GM19397 (cell line): ENCODE measurements at regions not wholly inside any gene's neighbourhood (a gene's known extent, or its start where the extent isn't known, plus 50 kb on each side); places are given as distances from the start of the nearest gene placed in this dataset.
"Not testable (repeated sequence)": the region's sequence is repeated elsewhere in the genome, so short reads cannot be mapped to it uniquely, and the experiment has no call there.

Source experiments
- ATAC-seq: cut with Tn5 transposase; IDR thresholded peaks from one replicate; pipeline ENCODE4 v1.9.1; 2021; ENCODE audit warnings: mild to moderate bottlenecking, moderate library complexity; ENCODE audit not compliant: unreplicated experiment

DNA sequence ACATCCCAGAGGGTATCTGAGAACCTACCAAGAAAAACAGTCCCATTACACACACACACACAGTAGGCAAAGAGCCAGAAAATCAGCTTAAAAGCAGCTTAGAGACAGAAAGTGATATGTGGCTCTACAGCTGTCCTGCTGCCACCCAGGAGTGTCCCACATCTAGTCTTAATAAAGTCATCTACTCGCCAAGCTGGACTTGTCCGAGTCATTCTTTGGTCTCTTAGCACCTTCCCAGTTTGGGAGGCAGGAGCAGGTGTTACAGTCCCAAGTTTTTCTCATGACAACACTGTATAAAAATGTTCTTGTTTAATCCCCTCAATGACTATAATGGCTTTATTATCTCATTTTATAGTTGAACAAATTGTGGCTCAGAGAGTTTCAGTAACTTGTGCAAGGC is 252.5 kb upstream of the CASK start:
- no peak for ATAC-seq

DNA sequence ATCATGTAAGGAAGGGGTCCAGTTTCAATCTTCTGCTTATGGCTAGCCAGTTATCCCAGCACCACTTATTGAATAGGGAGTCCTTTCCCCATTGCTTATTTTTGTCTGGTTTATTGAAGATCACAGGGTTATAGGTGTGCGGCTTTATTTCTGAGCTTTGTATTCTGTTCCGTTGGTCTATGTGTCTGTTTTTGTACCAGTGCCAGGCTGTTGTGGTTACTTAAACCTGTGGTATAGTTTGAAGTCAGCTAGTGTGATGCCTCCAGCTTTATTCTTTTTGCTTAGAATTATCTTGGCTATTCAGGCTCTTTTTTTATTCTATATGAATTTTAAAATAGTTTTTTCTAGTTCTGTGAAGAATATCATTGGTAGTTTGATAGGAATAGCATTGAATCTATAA is 234.6 kb upstream of the CASK start:
- ATAC-seq: not testable (repeated sequence)

DNA sequence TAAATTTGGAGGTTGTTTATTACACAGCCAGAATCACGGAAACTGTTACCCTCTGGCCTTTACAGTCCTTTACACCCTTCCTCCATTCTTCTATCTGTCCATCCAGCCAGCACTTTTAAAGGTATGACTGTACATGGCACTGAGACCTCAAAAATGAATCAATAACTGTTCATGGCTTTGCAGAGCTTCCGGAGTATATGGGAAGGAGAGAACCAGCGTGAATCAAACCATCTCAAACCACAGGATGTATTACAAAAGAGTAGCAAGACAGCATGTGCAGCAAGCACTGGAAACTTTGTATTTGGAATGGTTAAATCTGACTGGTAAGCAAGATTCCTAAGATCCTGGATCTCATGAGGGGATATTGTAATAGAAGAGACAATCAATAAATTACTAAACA is 228.5 kb upstream of the CASK start:
- no peak for ATAC-seq

DNA sequence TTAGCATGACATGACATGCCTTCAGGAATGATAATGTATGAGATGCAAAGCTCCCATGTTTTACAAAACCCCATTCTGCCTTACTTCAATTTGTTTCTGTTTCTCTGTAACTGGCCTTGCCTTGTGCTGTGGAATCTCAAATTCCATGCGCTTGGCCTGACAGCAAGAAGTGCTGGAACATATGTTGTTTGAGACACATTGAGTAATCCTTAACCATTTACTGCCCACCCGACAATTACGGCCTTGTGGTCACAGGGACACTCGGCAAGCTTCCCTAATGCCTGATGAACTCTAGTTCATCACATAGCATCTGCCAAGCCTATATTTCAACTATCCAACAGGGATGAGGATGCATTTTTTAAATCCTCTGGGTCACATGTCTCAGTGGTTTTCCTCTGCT is 226.4 kb upstream of the CASK start:
- ATAC-seq: no peak

DNA sequence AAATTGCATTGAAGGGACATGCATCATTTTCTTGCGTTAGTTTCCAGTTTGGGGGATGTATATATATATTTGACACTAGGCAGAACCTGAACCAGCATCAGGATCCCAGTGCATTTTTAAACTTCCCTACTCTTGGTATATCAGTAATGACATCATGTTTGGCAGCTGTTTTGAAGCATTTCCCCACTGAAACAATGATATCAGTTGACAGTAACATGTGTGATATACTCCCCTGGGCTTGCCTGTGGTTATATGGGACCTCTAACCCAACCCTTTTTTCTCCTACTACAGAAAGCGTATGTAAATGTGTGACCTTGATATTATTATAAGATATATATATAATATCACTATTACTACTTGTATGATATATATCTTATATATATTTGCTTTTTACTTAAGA is 225.9 kb upstream of the CASK start:
- ATAC-seq: no peak

DNA sequence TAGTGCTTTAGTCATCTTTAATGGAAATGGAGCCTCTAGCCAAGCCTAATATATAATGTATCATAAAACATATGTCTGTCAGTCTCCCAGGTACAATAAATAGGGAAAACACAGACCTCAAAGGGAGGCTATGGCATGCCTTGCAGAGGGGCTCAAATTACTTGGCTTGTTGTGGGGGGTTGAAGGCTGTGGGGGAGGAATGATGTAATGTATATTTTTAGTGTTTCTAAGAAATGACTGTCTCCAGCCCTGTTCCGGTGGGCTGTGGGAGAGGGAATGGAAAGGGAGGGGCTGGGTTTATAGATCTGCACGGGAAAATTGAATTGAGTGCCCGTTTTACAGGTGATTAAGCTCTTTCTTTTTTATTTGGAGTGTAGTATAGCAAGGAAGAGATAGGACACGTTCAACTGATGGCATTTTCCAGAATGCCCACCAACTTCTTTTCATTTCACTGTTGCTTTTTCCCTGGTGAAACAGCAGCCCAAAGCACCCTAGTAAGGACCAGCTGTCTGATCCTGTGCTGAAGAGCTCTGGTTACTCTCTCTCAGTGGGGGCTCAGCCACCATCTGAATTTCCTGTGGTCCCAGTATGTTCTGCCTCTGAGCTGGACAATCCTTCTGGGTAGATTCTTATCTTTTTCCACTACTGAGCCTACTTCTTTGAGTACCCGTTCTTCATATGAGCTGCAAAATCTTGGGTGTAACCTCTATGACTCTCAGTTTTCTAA is 220.7 kb upstream of the CASK start:
- no peak for ATAC-seq

DNA sequence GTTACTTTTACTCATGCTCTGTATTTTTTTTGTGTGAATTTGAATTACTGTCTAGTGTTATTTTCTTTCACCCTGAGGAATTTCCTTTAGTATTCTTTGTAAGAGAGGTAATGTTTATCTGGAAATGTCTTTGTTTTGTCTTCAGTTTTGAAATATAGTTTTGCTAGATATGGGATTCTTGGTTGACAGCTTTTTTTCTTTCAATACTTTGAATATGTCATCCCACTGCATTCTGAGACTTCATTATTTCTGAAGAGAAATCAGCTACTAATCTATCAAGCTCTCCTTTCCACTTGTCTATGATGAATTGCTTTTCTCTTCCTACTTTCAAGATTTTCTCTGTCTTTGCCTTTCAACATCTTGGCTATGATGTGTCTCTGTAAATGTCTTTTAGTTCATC is 217.0 kb upstream of the CASK start:
- no peak for ATAC-seq

DNA sequence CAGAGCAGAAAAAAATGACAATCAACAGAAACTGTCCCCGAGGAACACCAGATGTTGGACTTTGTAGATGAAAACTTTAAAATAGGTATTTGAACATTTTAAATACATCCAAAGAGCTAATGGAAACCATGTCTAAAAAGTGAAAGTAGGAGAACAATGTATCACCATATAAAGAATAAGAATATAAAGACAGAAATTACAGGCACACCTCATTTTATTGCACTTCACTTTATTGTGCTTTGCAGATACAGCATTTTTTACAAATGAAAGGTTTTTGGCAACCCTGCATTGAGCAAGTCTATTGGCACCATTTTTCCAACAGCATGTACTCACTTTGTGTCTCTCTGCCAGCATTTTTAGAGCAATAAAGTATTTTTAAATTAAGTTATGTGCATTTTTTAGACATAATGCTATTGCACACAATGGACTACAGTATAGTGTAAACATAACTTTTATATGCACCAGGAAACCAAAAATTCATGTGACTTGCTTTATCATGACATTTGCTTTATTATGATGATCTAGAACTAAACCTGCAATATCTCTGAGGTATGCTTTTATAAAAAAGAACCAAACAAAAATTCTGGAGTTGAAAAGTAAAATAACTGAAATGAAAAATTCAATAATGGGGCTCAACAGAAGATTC is 212.4 kb upstream of the CASK start:
- no peak for ATAC-seq

DNA sequence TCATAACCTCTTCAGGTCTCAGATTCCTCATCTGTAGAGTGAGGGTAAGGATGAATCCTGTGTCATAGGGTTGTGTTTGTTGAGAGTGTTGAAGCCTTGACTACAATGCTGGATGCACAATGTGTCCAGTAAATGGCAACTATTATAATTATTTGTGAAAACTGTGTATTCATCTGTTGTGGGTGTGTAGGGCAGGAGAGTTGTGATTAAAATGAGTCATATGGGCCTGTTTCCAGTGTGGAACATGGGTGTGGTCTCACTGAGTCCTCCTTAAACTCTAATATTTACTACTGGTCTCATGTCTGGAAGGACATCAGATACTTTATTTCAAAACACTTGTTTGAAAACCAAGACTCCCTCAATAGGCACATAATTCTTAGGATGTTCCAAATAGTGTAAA is 208.5 kb upstream of the CASK start:
- ATAC-seq: no peak

DNA sequence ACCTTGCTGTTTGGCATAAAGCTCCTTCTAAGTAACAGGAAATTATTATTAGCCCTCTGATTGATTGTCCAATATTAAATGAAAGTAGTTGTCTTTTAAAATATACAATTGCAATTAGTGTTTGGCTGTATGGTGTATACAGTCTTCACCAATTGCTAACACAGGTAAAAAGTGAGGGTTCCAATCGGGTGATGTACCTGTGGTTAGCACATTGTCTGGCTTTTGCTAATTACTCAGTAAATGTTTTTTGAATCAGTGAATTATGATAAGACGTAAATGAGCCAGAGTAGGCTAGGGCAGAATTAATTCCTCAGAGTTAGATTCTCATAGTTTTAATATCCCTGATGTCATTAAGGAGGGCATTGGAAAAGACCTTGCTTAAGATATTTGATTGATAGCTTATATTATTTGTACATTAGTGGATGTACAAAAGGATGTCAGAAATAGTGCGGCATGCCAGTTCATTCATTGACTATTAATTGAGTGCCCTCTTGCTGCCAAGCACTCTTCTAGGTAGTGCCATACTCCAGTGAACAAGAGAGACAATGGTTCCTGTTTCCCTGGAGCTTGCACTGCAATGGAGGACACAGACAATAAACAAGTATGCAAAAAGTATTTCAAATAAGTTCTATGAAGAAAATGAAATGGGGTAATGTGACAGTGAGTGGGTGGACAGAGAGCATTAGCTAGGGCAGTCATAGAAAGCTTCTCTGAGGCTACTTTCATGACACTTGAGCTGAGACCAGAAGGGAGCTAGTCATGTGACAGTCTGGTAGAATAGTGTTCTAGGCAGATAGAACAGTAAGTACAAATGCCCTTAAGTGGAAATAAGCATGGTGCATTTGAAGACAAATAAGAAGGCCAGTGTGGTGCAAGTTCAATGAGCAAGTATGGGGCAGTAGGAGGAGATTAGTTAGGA is 205.9 kb upstream of the CASK start:
- ATAC-seq: no peak

DNA sequence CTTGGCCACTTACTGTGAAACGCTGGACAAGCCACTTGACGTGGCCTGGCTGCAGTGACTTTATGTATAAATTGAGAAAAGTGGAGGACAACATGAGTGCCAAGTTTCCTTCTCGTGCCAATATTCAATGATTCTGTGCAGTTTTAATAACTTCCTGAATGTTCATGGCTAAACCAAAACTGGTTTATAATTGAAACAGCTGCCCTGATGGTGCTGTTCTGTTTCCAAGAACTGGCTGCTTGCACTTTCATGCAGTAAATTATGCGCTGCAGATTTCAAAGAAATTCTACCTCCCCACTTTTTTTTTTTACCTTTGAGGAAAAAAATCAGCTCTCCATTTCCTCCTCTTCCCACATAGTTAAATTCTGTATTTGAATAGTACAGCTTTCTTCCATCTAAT is 205.2 kb upstream of the CASK start:
- ATAC-seq: no peak

DNA sequence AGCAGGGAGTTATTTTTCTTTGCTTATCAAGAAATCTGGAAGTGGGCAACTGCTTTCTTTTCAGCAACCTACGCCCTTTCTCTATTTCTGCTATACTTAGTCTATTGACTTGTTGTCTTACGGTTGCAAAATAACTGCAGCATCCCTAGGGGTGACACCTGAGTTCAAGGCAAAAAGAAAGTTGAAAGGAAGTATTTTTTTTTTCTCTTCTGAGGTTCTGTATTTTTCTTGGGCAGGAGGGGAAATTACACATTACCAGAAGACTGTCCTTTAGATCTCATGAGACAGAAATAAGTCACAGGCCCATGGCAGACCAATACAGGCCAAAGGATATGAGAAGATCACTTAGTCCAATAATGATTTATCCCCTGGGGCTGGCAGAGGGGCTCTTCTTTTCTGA is 204.7 kb upstream of the CASK start:
- no peak for ATAC-seq

DNA sequence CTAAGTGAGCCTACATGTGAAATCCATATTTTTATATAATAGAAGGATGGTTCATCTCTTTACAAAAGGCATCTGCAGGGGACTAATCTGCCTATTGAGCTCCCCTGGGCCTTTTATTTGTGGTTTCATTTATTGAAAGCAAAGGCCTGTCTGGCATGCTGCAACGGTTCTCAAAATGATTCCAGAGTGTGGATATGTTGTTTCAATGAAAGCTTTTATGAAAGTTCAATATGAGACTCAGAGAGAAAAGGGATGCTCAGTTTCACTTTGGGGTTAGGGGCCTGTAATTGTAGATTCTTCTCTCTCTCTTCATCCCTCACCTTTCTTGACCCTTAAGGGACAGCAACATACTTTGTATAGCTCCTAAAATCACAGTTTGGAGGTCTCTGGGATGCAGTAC is 204.2 kb upstream of the CASK start:
- ATAC-seq: no peak

DNA sequence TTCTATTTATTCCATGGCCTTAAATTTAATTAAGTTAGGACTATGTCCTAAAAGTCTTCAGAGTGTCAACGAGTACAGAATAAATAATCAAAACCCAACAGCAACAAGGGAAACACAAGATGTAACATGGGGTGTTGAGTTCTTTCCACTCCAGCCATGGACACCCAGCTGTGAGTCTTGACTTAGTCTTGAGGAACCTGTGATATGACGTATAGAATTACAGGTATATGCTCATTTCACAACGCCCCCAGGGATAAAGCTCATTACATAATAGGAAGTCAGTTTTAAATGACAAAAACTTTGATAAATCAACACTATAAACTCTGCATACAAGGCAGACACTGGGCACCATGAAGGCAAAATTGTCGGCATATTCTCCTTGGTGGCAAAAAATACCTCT is 200.0 kb upstream of the CASK start:
- ATAC-seq: no peak

DNA sequence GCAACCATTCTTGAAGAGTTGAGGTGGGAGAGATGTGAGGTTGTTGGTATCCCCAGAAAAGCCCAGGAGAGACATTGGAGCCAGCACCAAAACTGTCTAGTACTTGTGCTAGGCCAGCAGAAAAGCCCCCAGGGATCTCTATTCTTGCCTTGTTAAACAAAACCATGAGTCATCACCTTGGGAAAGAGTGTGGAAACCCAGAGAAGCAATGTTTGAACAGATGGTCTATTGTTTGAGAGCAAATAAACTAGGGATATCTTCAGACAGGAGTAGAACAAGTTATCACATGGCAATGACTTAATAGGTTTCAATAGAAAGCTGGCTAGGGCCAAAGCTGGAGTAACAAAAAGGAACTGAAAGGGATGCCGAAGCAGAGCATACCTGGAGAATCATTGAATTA is 195.7 kb upstream of the CASK start:
- ATAC-seq: no peak

DNA sequence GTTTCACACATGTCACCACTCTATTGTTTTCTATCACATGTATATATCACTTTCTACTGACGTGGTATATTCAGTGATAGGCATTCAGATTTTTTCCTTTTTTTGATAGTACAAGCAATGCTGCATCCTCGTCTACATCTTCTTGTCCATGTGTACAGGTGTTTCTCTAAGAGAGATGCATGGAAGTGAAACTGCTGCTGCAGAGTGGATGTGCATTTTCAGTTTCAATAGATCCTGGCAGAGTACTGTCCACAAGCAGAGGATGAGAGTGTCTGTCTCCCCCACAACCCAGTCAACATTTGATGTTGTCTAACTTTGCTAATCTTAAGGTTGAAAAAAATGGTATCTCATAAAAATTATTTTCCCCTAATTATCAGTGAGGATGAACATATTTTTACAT is 194.0 kb upstream of the CASK start:
- peak; percentile 72 for ATAC-seq

DNA sequence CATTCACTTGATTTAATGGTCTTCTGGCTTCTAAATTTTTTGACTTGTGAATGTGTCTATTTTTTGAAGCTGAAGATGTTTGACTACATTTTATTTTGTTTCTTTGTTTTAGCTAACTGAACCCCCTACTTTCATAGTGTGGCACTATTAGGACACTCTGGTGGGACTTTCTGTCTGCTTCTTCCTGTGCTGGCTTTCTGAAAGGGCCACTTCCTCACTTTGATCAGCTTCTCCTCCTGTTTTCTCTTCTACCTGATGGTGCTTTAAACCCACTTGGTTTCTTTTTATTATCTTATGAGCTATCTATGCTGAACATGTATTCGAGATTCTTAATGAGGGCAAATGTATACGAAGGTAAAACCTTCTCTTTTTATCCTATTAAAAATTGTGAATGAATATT is 186.1 kb upstream of the CASK start:
- no peak for ATAC-seq

DNA sequence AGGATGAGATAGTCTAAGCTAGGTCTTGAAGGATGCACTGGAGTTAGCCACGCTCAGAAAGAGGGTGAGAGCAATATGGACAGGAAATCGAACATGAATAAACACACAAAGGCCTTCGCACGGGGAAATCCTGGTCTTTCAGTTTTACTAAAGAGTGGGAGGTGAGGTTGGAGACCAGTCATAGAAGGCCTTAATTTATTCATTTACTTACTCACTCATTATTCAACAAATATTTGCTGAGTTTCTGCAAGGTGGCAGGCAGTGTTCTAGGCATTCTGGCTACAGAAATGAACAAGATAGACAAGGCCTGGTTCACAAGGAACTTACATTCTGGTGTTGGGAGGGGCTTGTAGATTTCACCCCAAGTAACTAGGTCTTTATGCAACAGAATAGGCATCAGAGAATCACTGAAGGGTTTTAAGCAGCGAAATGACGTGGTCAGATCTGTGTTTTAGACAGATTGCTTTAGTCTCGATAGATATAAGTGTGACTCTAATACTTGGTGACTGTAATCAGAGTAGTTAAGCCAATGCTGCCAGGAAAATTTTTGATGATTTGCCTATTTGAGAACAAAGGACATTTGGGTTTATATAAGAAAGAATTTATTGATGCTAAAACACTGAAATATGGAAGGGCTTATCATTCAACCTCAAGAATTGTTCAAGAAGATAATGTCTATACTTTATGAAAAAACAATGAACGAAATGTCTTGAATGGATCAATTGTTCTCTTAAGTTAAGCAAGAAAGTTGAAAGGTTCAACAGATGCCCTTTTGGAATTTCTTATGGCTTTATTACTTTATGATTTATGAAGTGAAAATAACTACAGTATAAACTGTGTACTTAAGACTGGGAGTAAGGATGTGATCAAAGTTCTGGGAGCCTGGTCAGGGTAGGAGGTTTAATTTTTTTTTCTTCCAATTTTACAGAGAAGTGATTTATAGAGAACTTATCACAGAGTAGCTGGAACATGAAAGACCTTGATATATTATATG is 184.4 kb upstream of the CASK start:
- ATAC-seq: no peak

DNA sequence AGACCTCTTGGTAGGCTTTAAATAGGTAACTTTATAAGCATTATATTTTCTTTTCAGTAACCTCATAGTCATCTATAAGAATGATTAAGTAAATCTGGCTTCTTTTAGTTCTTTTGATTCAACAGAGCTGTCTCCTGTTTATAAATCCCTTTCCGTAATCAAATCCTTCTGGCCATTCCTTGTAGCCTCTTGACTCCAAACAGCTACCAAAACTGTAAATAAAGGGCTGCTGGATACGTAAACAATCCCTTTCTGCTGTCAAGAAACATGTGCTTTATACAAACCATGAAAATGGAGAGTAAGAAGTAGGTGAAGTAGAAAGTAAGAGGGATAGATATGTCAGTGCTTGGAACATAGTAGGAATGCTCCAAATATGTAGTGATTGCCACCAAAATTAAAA is 183.2 kb upstream of the CASK start:
- ATAC-seq: no peak

DNA sequence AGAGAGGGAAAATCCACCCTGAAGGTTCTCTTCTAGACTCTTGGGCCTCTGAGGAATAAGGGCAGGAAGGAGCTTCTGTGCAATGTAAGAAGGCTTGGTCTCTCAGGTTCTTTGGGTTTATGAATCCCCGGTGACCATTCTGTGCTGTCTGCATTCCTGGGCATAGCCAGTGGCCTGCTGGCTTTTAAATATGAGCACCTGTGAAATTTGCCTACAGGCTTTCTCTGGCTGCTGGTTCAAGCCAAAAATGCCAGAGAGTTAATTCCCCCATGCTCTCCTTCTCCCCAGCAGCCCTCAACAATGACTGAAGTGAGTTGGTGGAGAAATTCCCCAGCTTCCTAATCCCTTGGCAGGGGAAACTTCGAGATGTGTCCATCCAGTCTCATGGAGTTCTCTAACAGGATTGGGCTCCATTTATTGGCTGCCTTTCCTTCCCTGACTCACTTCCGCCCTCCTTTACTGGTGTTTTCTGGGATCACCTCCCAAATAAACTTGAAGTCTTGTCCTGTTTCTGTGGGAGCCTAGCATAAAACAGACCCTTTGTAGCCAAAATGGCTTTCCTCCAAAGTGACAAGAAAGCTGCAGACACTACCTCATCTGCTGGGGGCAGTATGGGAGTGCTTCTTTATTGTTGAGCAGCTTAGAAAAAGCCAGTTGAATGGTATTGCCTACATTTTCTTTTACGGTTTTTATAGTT is 179.4 kb upstream of the CASK start:
- ATAC-seq: no peak
